ENCODE measurements at regions not wholly inside any gene's neighbourhood (a gene's known extent, or its start where the extent isn't known, plus 50 kb on each side); places are given as distances from the start of the nearest gene placed in this dataset.

DNA sequence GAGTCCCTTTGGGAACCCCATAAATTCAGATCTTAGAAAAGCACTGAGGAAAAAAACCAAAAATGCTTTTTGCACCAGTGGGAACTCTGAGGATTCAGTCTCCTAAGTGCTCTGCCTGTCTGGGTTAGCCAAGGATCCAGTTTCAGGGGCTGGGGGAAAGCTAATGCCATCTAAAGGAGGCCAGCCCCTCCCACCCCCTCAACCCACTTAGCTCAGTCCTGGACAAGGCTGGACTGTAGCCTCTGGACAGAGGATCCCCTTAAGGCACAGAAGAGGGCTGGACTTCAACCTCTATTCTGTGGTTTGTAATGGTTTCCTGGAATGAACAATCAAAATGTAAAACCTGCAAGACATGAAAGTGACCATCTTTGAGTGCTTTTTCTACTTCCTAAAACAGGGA lies 356.1 kb upstream of the ZFHX3 start:
- TF ChIP-seq, protein P1, sequence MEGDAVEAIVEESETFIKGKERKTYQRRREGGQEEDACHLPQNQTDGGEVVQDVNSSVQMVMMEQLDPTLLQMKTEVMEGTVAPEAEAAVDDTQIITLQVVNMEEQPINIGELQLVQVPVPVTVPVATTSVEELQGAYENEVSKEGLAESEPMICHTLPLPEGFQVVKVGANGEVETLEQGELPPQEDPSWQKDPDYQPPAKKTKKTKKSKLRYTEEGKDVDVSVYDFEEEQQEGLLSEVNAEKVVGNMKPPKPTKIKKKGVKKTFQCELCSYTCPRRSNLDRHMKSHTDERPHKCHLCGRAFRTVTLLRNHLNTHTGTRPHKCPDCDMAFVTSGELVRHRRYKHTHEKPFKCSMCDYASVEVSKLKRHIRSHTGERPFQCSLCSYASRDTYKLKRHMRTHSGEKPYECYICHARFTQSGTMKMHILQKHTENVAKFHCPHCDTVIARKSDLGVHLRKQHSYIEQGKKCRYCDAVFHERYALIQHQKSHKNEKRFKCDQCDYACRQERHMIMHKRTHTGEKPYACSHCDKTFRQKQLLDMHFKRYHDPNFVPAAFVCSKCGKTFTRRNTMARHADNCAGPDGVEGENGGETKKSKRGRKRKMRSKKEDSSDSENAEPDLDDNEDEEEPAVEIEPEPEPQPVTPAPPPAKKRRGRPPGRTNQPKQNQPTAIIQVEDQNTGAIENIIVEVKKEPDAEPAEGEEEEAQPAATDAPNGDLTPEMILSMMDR (conservative IDR thresholded peaks at IDR 0.05; ENCODE audit: low read depth, low read length): no peak
- TF ChIP-seq EZH2phosphoT487 (IDR thresholded peaks at IDR 0.05; ENCODE audit: borderline replicate concordance, low read length) (no peak), EZH2 (IDR thresholded peaks at IDR 0.05; ENCODE audit: low read length, unreplicated experiment) (no peak)

Measured in PC-3 (cell line).